ENCODE measurements at regions not wholly inside any gene's neighbourhood (a gene's known extent, or its start where the extent isn't known, plus 50 kb on each side); places are given as distances from the start of the nearest gene placed in this dataset.

- no peak for DNase-seq (ENCODE audit: low read depth)
Observed at GRCh38 chr4:114366368-114366767, 232.2 kb upstream of the UGT8 start.

- DNase-seq (ENCODE audit: low read depth), result no peak
Observed at GRCh38 chr4:114368751-114369150, 229.9 kb upstream of the UGT8 start.

DNA sequence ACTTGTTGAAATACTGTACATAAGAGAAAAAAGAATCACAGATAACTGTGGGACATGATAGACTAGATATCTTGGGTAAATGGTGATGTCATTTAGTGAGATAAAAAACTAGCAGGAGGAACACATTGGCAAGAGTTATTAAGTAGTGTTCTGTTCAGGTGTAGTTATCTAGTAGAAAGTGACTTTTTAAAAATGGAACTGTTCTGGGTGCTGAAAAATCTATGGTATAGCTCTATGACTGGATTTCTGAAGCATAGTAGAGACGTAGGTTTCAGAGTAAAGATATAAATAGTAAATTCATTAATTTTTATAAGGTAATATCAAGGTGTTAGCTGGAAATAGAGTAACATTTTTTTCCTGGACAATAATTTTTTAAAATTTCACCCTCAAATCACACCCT, 225.1 kb upstream of the UGT8 start:
- DNase-seq (ENCODE audit: low read depth), result no peak

- DNase-seq (ENCODE audit: low read depth), result no peak
Observed at GRCh38 chr4:114378305-114378903, 220.2 kb upstream of the UGT8 start.

DNA sequence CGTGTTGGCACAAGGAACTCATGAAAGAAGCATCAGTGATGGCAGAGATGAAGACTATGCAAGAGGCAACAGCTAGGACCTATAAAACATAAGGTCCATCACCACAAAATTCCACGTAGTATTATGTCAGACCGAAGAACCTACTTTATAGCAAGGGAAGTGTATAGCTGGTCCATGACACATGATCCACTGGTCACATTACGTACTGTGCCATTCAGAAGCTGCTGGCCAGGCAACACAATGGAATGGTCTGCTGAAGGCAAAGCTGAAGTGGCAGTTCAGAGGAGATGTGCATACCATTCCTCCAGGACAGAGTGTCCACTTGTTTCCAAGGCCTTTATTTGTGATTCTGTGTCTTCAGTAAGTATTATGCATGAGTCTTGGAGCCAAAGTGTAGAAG, 215.5 kb upstream of the UGT8 start:
- no peak for DNase-seq (ENCODE audit: low read depth)

DNA sequence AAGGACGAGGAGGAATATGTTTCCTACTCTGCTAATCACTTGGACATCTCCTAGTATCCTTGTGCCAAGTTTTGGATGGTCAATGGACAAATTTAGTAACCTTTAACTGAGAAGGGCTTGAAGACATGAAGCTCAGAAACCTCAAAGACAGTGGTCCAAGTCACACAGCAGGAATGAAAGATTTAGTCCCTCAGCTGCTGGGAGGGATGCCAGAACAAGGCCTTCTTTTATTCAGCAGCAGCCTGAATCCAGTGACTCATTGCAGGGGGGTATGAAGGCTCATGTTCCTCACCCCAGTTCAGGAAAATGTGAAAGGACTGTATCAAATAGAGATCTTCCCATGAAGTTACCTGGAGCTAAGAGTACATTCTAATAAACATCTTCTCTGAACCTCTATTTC, 214.9 kb upstream of the UGT8 start:
- no peak for DNase-seq (ENCODE audit: low read depth)

- DNase-seq (ENCODE audit: low read depth), result no peak
Observed at GRCh38 chr4:114384629-114385028, 214.0 kb upstream of the UGT8 start.

GRCh38 chr4:114385195-114385985, 213.2 kb upstream of the UGT8 start:
- no peak for DNase-seq (ENCODE audit: low read depth)

GRCh38 chr4:114386637-114387233, 211.9 kb upstream of the UGT8 start:
- no peak for DNase-seq (ENCODE audit: low read depth)

- no peak for DNase-seq (ENCODE audit: low read depth)
Observed at GRCh38 chr4:114389070-114389685, 209.4 kb upstream of the UGT8 start.

GRCh38 chr4:114393295-114394038, 205.1 kb upstream of the UGT8 start:
- DNase-seq (ENCODE audit: low read depth), result no peak

- DNase-seq (ENCODE audit: low read depth), result no peak
Observed at GRCh38 chr4:114396808-114397207, 201.8 kb upstream of the UGT8 start.

DNA sequence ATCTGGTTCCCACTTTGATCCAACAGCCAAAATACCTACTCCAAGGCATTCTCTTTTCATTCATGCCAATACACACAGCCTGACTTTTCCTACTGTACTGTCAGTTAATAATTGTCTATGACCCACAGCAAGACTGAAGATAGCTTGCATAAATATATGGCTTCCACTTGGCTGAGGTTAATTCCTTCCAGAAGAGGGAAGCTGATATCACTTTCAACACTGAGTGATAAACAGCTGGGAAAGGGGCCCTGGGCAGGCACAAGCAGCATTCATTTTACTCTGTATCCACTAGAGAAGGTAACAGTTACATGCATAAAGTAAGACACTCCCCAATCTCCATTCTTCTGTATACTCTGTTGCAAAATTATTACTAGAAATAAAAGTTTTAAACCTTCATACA, 200.2 kb upstream of the UGT8 start:
- DNase-seq (ENCODE audit: low read depth), result no peak

DNA sequence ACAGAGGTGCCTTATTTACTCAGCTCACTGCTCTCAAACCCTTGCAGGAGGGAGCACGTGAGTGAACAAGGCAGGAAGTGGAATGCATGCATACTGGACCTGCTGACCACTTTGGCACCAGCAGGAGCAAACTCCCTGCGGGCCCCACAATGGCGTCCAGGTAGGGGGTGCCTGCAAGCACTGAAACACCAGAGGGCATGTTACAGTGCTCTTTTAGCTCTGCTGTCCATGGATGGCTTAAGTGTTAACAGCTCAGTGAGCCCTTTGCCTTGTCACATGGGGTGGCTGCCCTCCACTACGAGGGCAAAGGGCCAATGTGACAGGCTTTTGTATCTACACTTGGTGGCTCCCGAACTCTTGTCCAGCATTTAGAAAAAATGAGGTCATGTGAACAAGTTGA, 199.5 kb upstream of the UGT8 start:
- DNase-seq (ENCODE audit: low read depth), result no peak

GRCh38 chr4:114400531-114400930, 198.1 kb upstream of the UGT8 start:
- no peak for DNase-seq (ENCODE audit: low read depth)

DNA sequence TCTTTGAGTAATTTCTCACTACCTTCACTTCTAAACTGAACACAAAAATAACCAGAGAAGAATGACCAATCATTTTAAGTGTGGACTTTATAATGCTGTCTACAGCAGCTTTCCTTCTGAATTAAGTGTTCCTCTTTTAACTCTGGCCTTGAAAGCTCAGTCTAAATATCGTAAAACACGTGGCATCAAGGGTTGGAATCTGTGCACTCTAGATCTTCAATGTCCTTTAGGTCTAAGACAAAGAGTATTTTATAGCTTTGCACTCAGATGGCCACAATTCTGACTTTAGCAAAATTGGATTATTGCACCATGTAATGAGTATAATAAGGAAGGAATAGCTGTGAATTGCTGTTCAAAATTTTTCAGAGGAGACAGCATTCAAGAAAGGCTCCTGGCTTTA, 197.1 kb upstream of the UGT8 start:
- DNase-seq (ENCODE audit: low read depth), result no peak

DNA sequence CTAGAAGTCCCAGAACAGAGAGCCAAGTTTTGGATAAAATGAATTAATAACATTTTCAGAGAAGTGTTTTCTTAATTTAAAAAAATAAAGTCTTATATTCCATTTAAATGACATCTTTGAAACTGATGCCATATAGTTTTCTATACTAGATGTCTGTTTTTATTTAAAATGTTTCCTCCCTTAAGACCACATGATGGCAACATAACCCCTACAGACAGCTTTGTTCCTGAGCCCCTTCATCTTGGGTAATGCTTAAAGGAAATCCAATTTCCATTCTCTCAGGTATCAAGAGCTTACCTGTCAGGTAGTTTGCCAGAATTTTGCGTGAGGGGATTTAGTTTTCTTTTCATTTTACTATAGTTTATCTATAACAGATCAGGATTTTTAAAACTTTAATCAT, 181.4 kb upstream of the UGT8 start:
- no peak for DNase-seq (ENCODE audit: low read depth)

- DNase-seq (ENCODE audit: low read depth), result no peak
Observed at GRCh38 chr4:114420069-114420468, 178.5 kb upstream of the UGT8 start.

DNA sequence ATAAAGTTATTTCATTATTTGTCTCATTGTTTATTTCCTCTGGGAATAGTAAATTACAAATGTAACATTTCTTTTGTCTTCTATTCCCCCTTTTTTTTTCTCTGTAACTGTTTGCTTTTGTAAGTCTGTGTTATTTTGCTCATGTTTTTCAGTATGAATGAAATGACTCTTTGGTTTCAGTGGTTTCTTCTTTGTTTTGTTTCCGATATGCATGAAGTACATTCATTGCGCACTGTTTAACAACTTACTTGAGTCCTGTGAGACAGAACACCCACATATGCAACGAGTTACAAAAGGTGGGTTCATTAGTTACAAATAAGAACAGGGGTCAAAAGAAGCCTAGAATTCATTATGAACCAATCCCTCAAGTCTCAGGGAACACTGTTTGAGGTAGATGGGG, 175.0 kb upstream of the UGT8 start:
- DNase-seq (ENCODE audit: low read depth), result no peak

GRCh38 chr4:114435116-114435515, 163.5 kb upstream of the UGT8 start:
- no peak for DNase-seq (ENCODE audit: low read depth)

- no peak for DNase-seq (ENCODE audit: low read depth)
Observed at GRCh38 chr4:114442856-114443255, 155.8 kb upstream of the UGT8 start.

- DNase-seq (ENCODE audit: low read depth), result no peak
Observed at GRCh38 chr4:114444211-114444610, 154.4 kb upstream of the UGT8 start.

Measured in activated T-helper 1 cell treated with Interleukin-2 at 50 U/mL for 16 hours (primary cell).